DND-41 (cell line): ENCODE measurements at regions not wholly inside any gene's neighbourhood (a gene's known extent, or its start where the extent isn't known, plus 50 kb on each side); places are given as distances from the start of the nearest gene placed in this dataset.

Experiments
- CTCF ChIP-seq: IDR thresholded peaks from 2 replicates; pipeline ENCODE4 v1.5.1; 2012; ENCODE audit warnings: borderline replicate concordance, low read length, moderate library complexity, mild to moderate bottlenecking; ENCODE audit not compliant: poor library complexity, severe bottlenecking; ENCODE audit errors: extremely low read depth
- EZH2 ChIP-seq: IDR thresholded peaks from 3 replicates; pipeline ENCODE4 v1.6.1; 2012; ENCODE audit warnings: borderline replicate concordance, low read depth, mild to moderate bottlenecking, moderate library complexity, low read length, inconsistent platforms; ENCODE audit not compliant: severe bottlenecking

GRCh38 chr19:28627669-28628068 is 585.3 kb downstream of the UQCRFS1 start:
- no peak for TF ChIP-seq EZH2
- TF ChIP-seq CTCF = no peak
